MCF 10A (cell line): ENCODE measurements at regions not wholly inside any gene's neighbourhood (a gene's known extent, or its start where the extent isn't known, plus 50 kb on each side); places are given as distances from the start of the nearest gene placed in this dataset.

Experiments used
- BruUV-seq: library from RNA; stranded (reverse); fragments of 400-500 nt; replicated peaks from 2 replicates; lab custom pipeline; 2021; lab: Mats Ljungman, UMichigan
- CTCF ChIA-PET: fragments of 300-600 bp; sonication (Branson Sonifier 250); formaldehyde crosslinking; extraction: SDS; loops from one replicate; lab custom pipeline; 2021; ENCODE audit warnings: antibody characterized with exemption, inconsistent platforms; lab: Yijun Ruan, JAX
- POLR2A ChIA-PET: fragments of 300-600, 350-650 bp; sonication (Branson Sonifier 250); formaldehyde crosslinking; extraction: SDS; loops from one replicate; lab custom pipeline; 2020; ENCODE audit warnings: antibody characterized with exemption, inconsistent platforms; lab: Yijun Ruan, JAX
- DNase-seq: peaks from one replicate; pipeline ENCODE4 v3.0.0-alpha.2; 2018; ENCODE audit not compliant: unreplicated experiment
- H3K27ac Mint-ChIP-seq: one replicate; pipeline ENCODE4 v1.8.0; 2022; ENCODE audit warnings: mild to moderate bottlenecking, low read depth, mixed read lengths; ENCODE audit not compliant: unreplicated experiment
- H3K27me3 Mint-ChIP-seq: one replicate; pipeline ENCODE4 v1.8.0; 2022; ENCODE audit warnings: mixed read lengths; ENCODE audit not compliant: insufficient read depth, unreplicated experiment
- H3K36me3 Mint-ChIP-seq: one replicate; pipeline ENCODE4 v1.8.0; 2022; ENCODE audit warnings: mild to moderate bottlenecking, moderate library complexity, mixed read lengths; ENCODE audit not compliant: insufficient read depth, unreplicated experiment
- H3K4me1 Mint-ChIP-seq: one replicate; pipeline ENCODE4 v1.8.0; 2022; ENCODE audit warnings: mixed read lengths; ENCODE audit not compliant: insufficient read depth, unreplicated experiment
- H3K4me3 Mint-ChIP-seq: one replicate; pipeline ENCODE4 v1.8.0; 2022; ENCODE audit warnings: mild to moderate bottlenecking, moderate library complexity, mixed read lengths; ENCODE audit not compliant: unreplicated experiment
- H3K9me3 Mint-ChIP-seq: one replicate; pipeline ENCODE4 v1.8.0; 2022; ENCODE audit warnings: mixed read lengths; ENCODE audit not compliant: unreplicated experiment
- intact Hi-C: fragments of 100-400 bp; cut with micrococcal nuclease; formaldehyde crosslinking; loops from 2 replicates; pipeline ENCODE4 v1.14.1; 2022
- TF ChIP-seq, protein P1 (sequence below): fragments of 200-600 bp; IDR thresholded peaks from one replicate; pipeline ENCODE4 v1.8.0; 2022; ENCODE audit warnings: antibody characterized with exemption, mild to moderate bottlenecking; ENCODE audit not compliant: unreplicated experiment

DNA sequence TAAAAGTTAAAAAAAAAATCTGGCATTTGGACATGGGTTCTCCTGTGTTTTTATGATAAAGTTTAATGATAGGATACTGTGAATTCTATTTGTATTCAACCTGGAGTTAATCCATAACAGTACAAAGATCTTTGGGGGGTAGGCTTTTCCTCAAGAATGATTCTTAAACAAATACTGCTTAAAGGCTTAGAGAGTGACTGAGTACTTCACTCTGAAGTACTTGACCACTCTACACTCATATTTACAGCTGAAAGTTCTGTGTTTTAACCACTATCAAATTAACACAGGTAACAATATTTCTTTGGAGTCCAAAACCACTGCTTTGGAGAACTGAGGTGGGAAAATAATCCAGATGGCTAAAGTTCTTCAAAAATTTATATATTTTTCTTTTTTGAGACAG, 74.2 kb upstream of the TMEM168 start:
- BruUV-seq = no TSS peak
- intact Hi-C loops = no loop called here
- no peaks in the 10 kb centered on the region for H3K27me3 Mint-ChIP-seq
- POLR2A ChIA-PET = no interaction called here
- H3K27ac Mint-ChIP-seq = no peak overlapping the region
- H3K4me1 Mint-ChIP-seq = no peaks in the 10 kb centered on the region
- CTCF ChIA-PET = interaction anchor here (0.8 to 1.5 kb wide), 2 partner anchors 11 to 35 kb away, joined by 3 to 4 read pairs; no protein-coding TSS in a partner anchor
- peaks cover 4% of the 10 kb centered on the region for H3K36me3 Mint-ChIP-seq
- H3K9me3 Mint-ChIP-seq = no peaks in the 10 kb centered on the region
- H3K4me3 Mint-ChIP-seq = no peak overlapping the region
- TF ChIP-seq, protein P1, sequence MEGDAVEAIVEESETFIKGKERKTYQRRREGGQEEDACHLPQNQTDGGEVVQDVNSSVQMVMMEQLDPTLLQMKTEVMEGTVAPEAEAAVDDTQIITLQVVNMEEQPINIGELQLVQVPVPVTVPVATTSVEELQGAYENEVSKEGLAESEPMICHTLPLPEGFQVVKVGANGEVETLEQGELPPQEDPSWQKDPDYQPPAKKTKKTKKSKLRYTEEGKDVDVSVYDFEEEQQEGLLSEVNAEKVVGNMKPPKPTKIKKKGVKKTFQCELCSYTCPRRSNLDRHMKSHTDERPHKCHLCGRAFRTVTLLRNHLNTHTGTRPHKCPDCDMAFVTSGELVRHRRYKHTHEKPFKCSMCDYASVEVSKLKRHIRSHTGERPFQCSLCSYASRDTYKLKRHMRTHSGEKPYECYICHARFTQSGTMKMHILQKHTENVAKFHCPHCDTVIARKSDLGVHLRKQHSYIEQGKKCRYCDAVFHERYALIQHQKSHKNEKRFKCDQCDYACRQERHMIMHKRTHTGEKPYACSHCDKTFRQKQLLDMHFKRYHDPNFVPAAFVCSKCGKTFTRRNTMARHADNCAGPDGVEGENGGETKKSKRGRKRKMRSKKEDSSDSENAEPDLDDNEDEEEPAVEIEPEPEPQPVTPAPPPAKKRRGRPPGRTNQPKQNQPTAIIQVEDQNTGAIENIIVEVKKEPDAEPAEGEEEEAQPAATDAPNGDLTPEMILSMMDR = no peak
- no peak for DNase-seq

DNA sequence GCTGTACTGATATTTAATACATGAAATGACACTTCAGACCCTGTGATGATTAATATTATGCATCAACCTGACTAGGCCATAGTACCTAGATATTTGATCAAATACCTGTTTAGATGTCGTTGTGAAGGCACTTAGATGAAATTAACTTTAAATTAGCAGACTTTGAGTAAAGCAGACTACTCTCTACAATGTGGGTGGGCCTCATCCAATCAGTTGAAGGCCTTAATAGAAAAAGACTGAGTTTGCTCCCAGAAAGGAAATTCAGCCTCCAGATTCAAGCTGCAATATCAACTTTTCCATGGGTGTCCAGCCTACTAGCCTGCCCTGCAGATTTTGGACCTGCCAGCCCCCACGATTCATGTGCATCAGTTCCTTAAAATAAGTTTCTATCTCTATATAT, 68.6 kb upstream of the TMEM168 start:
- CTCF ChIA-PET = interaction anchor here (2.2 kb wide), 1 partner anchor 10 kb away, joined by 20 read pairs; no protein-coding TSS in a partner anchor
- POLR2A ChIA-PET = no interaction called here
- H3K4me1 Mint-ChIP-seq = no peaks in the 10 kb centered on the region
- H3K4me3 Mint-ChIP-seq = no peak overlapping the region
- H3K9me3 Mint-ChIP-seq = no peaks in the 10 kb centered on the region
- no peaks in the 10 kb centered on the region for H3K36me3 Mint-ChIP-seq
- H3K27ac Mint-ChIP-seq = no peak overlapping the region
- no TSS peak for BruUV-seq
- no peak for DNase-seq
- H3K27me3 Mint-ChIP-seq = no peaks in the 10 kb centered on the region
- TF ChIP-seq, protein P1 = no peak
- intact Hi-C loops = no loop called here

DNA sequence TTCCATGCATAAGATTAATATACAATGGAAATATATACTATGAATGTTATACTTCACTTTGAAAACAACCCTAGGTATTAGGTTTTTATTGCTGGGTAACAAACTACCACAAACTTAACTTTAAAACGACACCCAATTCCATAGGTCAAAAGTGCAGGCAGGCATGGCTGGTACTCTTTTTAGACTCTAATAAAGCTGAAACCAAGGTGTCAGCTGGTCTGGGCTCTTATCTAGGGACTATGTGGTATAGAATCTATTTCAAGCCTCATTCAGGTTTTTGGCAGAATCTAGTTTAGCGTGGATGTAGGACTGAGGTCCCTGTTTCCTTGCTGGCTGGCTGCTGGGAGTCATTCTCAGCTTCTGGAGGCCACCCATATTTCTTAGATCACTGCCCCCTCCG, 65.0 kb upstream of the TMEM168 start:
- CTCF ChIA-PET = interaction anchor here (0.6 to 1.8 kb wide), 2 partner anchors 11 to 38 kb away, joined by 3 to 5 read pairs; no protein-coding TSS in a partner anchor
- H3K4me3 Mint-ChIP-seq = no peak overlapping the region

DNA sequence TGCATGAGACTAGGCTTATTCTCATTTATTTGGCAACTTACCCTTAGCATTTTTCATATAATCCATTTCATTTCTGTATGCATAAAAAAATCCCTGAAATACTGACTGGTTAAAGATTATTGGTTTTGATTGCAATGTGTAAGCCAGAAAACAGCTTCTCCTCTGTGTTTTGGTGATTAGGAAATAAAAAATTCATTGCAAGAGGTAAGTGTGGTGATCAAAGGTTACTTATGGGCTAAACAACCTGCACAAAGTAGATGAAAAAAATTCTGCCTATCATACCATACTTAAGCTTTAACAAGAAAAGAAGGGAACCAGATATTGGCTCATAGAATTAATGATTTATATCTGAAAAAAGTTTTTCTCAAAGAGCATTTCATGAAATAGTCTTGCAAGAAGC, 64.0 kb upstream of the TMEM168 start:
- intact Hi-C loops = no loop called here
- no peaks in the 10 kb centered on the region for H3K9me3 Mint-ChIP-seq
- H3K36me3 Mint-ChIP-seq = no peaks in the 10 kb centered on the region
- no peaks in the 10 kb centered on the region for H3K27me3 Mint-ChIP-seq
- no peak overlapping the region for H3K27ac Mint-ChIP-seq
- no TSS peak for BruUV-seq
- no peak overlapping the region for H3K4me3 Mint-ChIP-seq
- TF ChIP-seq, protein P1 = no peak
- ChIA-PET POLR2A (interaction anchor here (0.8 kb wide), 1 partner anchor 270 kb away, joined by 3 read pairs; no protein-coding TSS in a partner anchor), CTCF (interaction anchor here (0.6 to 1.8 kb wide), 3 partner anchors 12 to 304 kb away, joined by 3 to 5 read pairs (median 3); no protein-coding TSS in a partner anchor)
- H3K4me1 Mint-ChIP-seq = no peaks in the 10 kb centered on the region
- no peak for DNase-seq

More for the DNA sequence above, 65.0 kb upstream of the TMEM168 start:
- Mint-ChIP-seq H3K4me1 (no peaks in the 10 kb centered on the region), H3K27ac (no peak overlapping the region), H3K9me3 (no peaks in the 10 kb centered on the region), H3K27me3 (no peaks in the 10 kb centered on the region), H3K36me3 (no peaks in the 10 kb centered on the region)
- intact Hi-C loops = no loop called here
- BruUV-seq = no TSS peak
- TF ChIP-seq, protein P1 = no peak
- DNase-seq = no peak
- POLR2A ChIA-PET = no interaction called here
